GM21528 (cell line): ENCODE measurements at regions not wholly inside any gene's neighbourhood (a gene's known extent, or its start where the extent isn't known, plus 50 kb on each side); places are given as distances from the start of the nearest gene placed in this dataset.

ENCODE experiments used
- ATAC-seq: cut with Tn5 transposase; IDR thresholded peaks from one replicate; pipeline ENCODE4 v1.9.1; 2021; ENCODE audit warnings: mild to moderate bottlenecking, moderate library complexity; ENCODE audit not compliant: unreplicated experiment, low FRiP score

GRCh38 chr11:80031014-80031600 is 590.3 kb upstream of the TENM4 start:
- ATAC-seq, result no peak

GRCh38 chr11:80028998-80029397 is 588.2 kb upstream of the TENM4 start:
- no peak for ATAC-seq

- ATAC-seq, result no peak
These were observed 583.3 kb upstream of the TENM4 start for GRCh38 chr11:80024119-80024518.

- ATAC-seq, result no peak
These were observed 582.6 kb upstream of the TENM4 start for GRCh38 chr11:80023386-80023785.

- ATAC-seq, result no peak
These were observed 569.7 kb upstream of the TENM4 start for GRCh38 chr11:80010536-80010935.

GRCh38 chr11:80009081-80009480 is 568.3 kb upstream of the TENM4 start:
- no peak for ATAC-seq

GRCh38 chr11:80007616-80008015 is 566.8 kb upstream of the TENM4 start:
- ATAC-seq, result no peak

GRCh38 chr11:79990141-79990540 is 549.3 kb upstream of the TENM4 start:
- ATAC-seq, result no peak

- no peak for ATAC-seq
These were observed 541.4 kb upstream of the TENM4 start for GRCh38 chr11:79982185-79982584.

GRCh38 chr11:79980916-79981315 is 540.1 kb upstream of the TENM4 start:
- no peak for ATAC-seq

- ATAC-seq, result no peak
These were observed 533.1 kb upstream of the TENM4 start for GRCh38 chr11:79973721-79974617.

- ATAC-seq, result no peak
These were observed 530.4 kb upstream of the TENM4 start for GRCh38 chr11:79971255-79971654.

- no peak for ATAC-seq
These were observed 525.8 kb upstream of the TENM4 start for GRCh38 chr11:79966592-79966991.

GRCh38 chr11:79963856-79964645 is 523.2 kb upstream of the TENM4 start:
- no peak for ATAC-seq

GRCh38 chr11:79960461-79960860 is 519.6 kb upstream of the TENM4 start:
- no peak for ATAC-seq

GRCh38 chr11:79959318-79959717 is 518.5 kb upstream of the TENM4 start:
- ATAC-seq, result no peak

GRCh38 chr11:79957702-79958101 is 516.9 kb upstream of the TENM4 start:
- ATAC-seq, result no peak

GRCh38 chr11:79956061-79956460 is 515.2 kb upstream of the TENM4 start:
- ATAC-seq, result no peak

- no peak for ATAC-seq
These were observed 512.8 kb upstream of the TENM4 start for GRCh38 chr11:79953629-79954028.

- no peak for ATAC-seq
These were observed 509.9 kb upstream of the TENM4 start for GRCh38 chr11:79950741-79951140.

GRCh38 chr11:79950172-79950571 is 509.3 kb upstream of the TENM4 start:
- no peak for ATAC-seq
